Cardiac muscle cell (in vitro differentiated cells and primary cell): ENCODE measurements at regions not wholly inside any gene's neighbourhood (a gene's known extent, or its start where the extent isn't known, plus 50 kb on each side); places are given as distances from the start of the nearest gene placed in this dataset.

Experiments used
- DNase-seq, 2 donors: peaks; one replicate each; pipeline versions ENCODE4 v3.0.0 to v3.0.0-alpha.2; 2010 to 2017; ENCODE audit warnings: low read depth in 1 of 2, low spot score in 1 of 2
- H3K27ac ChIP-seq: fragments of 200-600 bp; sonication (generic); 2 replicates; pipeline ENCODE4 v1.5.1; 2016
- H3K27me3 ChIP-seq: fragments of 200-600 bp; sonication (generic); 2 replicates; pipeline ENCODE4 v1.6.0; 2016; ENCODE audit warnings: control low read depth
- H3K36me3 ChIP-seq: fragments of 200-600 bp; sonication (generic); 2 replicates; pipeline ENCODE4 v1.5.1; 2016; ENCODE audit warnings: control low read depth
- H3K4me1 ChIP-seq: fragments of 200-600 bp; sonication (generic); 2 replicates; pipeline ENCODE4 v1.8.1; 2017; ENCODE audit warnings: low read depth, mild to moderate bottlenecking, mixed run types
- H3K4me3 ChIP-seq: fragments of 200-600 bp; sonication (generic); 2 replicates; pipeline ENCODE4 v1.5.1; 2016; ENCODE audit warnings: mild to moderate bottlenecking
- H3K9me3 ChIP-seq: fragments of 200-600 bp; sonication (generic); 2 replicates; pipeline ENCODE4 v1.5.1; 2017; ENCODE audit warnings: low read depth, mild to moderate bottlenecking, control low read depth
- CTCF ChIP-seq: IDR thresholded peaks from 2 replicates; pipeline ENCODE4 v1.5.1; 2012; ENCODE audit warnings: low read depth, mild to moderate bottlenecking, low read length

- TF ChIP-seq CTCF = no peak
- H3K36me3 ChIP-seq = no peaks in the 10 kb centered on the region
- H3K9me3 ChIP-seq = no peaks in the 10 kb centered on the region
- DNase-seq = no peak
- no peaks in the 10 kb centered on the region for H3K27me3 ChIP-seq
- H3K27ac ChIP-seq = no peak overlapping the region
- peaks cover 5% of the 10 kb centered on the region for H3K4me1 ChIP-seq
- no peak overlapping the region for H3K4me3 ChIP-seq
These were observed 86.1 kb upstream of the ADGRL2 start for GRCh38 chr1:81714636-81715035.

- Histone ChIP-seq H3K4me1 (no peaks in the 10 kb centered on the region), H3K4me3 (no peak overlapping the region), H3K27me3 (no peaks in the 10 kb centered on the region), H3K36me3 (no peaks in the 10 kb centered on the region), H3K9me3 (no peaks in the 10 kb centered on the region), H3K27ac (no peak overlapping the region)
- no peak for DNase-seq
- no peak for TF ChIP-seq CTCF
These were observed 88.3 kb upstream of the ADGRL2 start for GRCh38 chr1:81712425-81712824.

- Histone ChIP-seq H3K36me3 (no peaks in the 10 kb centered on the region), H3K4me1 (no peaks in the 10 kb centered on the region), H3K27me3 (no peaks in the 10 kb centered on the region), H3K4me3 (no peak overlapping the region), H3K27ac (no peak overlapping the region), H3K9me3 (no peaks in the 10 kb centered on the region)
- no peak for DNase-seq
- TF ChIP-seq CTCF = no peak
These were observed 89.9 kb upstream of the ADGRL2 start for GRCh38 chr1:81710857-81711256.

- no peak for TF ChIP-seq CTCF
- H3K36me3 ChIP-seq = no peaks in the 10 kb centered on the region
These were observed 92.5 kb upstream of the ADGRL2 start for GRCh38 chr1:81708250-81708649.

GRCh38 chr1:81706650-81707435, 93.9 kb upstream of the ADGRL2 start:
- Histone ChIP-seq H3K4me1 (no peaks in the 10 kb centered on the region), H3K36me3 (no peaks in the 10 kb centered on the region), H3K4me3 (no peak overlapping the region), H3K27me3 (no peaks in the 10 kb centered on the region), H3K27ac (no peak overlapping the region), H3K9me3 (no peaks in the 10 kb centered on the region)
- DNase-seq = peak in 1 of 2 donors; percentile 55
- TF ChIP-seq CTCF = no peak

More at GRCh38 chr1:81708250-81708649, 92.5 kb upstream of the ADGRL2 start:
- Histone ChIP-seq H3K27ac (no peak overlapping the region), H3K27me3 (no peaks in the 10 kb centered on the region), H3K4me1 (no peaks in the 10 kb centered on the region), H3K4me3 (no peak overlapping the region), H3K9me3 (no peaks in the 10 kb centered on the region)
- no peak for DNase-seq
